Ascending aorta (tissue), 2 donors: ENCODE measurements at regions not wholly inside any gene's neighbourhood (a gene's known extent, or its start where the extent isn't known, plus 50 kb on each side); places are given as distances from the start of the nearest gene placed in this dataset.
"Not testable (repeated sequence)": the region's sequence is repeated elsewhere in the genome, so short reads cannot be mapped to it uniquely, and the experiment has no call there.

Source experiments
- DNase-seq, 2 donors: peaks; one replicate each; pipeline ENCODE4 v3.0.0-alpha.2; 2019; ENCODE audit warnings: low spot score in 2 of 2
- H3K27ac ChIP-seq, 2 donors: fragments of 200-600 bp; sonication (generic); one replicate each; pipeline ENCODE4 v1.5.1; 2016 to 2017; ENCODE audit warnings: mild to moderate bottlenecking in 1 of 2
- H3K27me3 ChIP-seq: fragments of 200-600 bp; sonication (generic); one replicate; pipeline ENCODE4 v1.5.1; 2017
- H3K36me3 ChIP-seq, 2 donors: fragments of 200-600 bp; sonication (generic); one replicate each; pipeline ENCODE4 v1.5.1; 2016
- H3K4me1 ChIP-seq, 2 donors: fragments of 200-600 bp; sonication (generic); one replicate each; pipeline ENCODE4 v1.5.1; 2016 to 2017; ENCODE audit warnings: mild to moderate bottlenecking in 1 of 2
- H3K4me3 ChIP-seq, 2 donors: fragments of 200-600 bp; sonication (generic); one replicate each; pipeline ENCODE4 v1.5.1; 2016 to 2017; ENCODE audit warnings: mild to moderate bottlenecking in 1 of 2
- H3K9me3 ChIP-seq, 2 donors: fragments of 200-600 bp; sonication (generic); one replicate each; pipeline ENCODE4 v1.5.1; 2016
- CTCF ChIP-seq, 3 experiments: fragments of 200-600 bp in 2 of 3; fragments of 450-650 bp in 1 of 3; sonication (generic) in 2 of 3; IDR thresholded peaks; one replicate each; pipeline ENCODE4 v1.5.1; 2016 to 2019; ENCODE audit warnings: antibody characterized with exemption in 3 of 3, mild to moderate bottlenecking in 1 of 3, moderate library complexity in 1 of 3
- intact Hi-C: fragments of 100-400 bp; cut with DNase I; formaldehyde crosslinking; loops from one replicate; pipeline ENCODE4 v1.15.1; 2023

GRCh38 chr4:57734104-57734670 lies 624.0 kb upstream of the IGFBP7 start:
- no peaks in the 10 kb centered on the region for H3K4me1 ChIP-seq
- no peaks in the 10 kb centered on the region for H3K9me3 ChIP-seq
- H3K27ac ChIP-seq = no peak overlapping the region
- H3K27me3 ChIP-seq = no peaks in the 10 kb centered on the region
- DNase-seq = no peak
- intact Hi-C loops = no loop called here
- H3K4me3 ChIP-seq = no peak overlapping the region
- H3K36me3 ChIP-seq = no peaks in the 10 kb centered on the region
- TF ChIP-seq CTCF (IDR thresholded peaks at IDR 0.05) = no peak

GRCh38 chr4:57729775-57730570 lies 619.8 kb upstream of the IGFBP7 start:
- H3K36me3 ChIP-seq, intact Hi-C loops, H3K4me3 ChIP-seq, H3K27me3 ChIP-seq, DNase-seq, H3K27ac ChIP-seq, H3K4me1 ChIP-seq, H3K9me3 ChIP-seq: not testable (repeated sequence)

GRCh38 chr4:57726154-57726553 lies 616.0 kb upstream of the IGFBP7 start:
- Histone ChIP-seq H3K4me1 (no peaks in the 10 kb centered on the region), H3K36me3 (no peaks in the 10 kb centered on the region), H3K27me3 (no peaks in the 10 kb centered on the region), H3K4me3 (no peak overlapping the region), H3K27ac (no peak overlapping the region), H3K9me3 (no peaks in the 10 kb centered on the region)
- no peak for DNase-seq
- TF ChIP-seq CTCF (IDR thresholded peaks at IDR 0.05) = no peak
- intact Hi-C loops = no loop called here

- H3K36me3 ChIP-seq = no peaks in the 10 kb centered on the region
- DNase-seq = no peak
- no peaks in the 10 kb centered on the region for H3K9me3 ChIP-seq
- no peaks in the 10 kb centered on the region for H3K4me1 ChIP-seq
- H3K4me3 ChIP-seq = no peak overlapping the region
- no peaks in the 10 kb centered on the region for H3K27me3 ChIP-seq
- no peak for TF ChIP-seq CTCF (IDR thresholded peaks at IDR 0.05)
- H3K27ac ChIP-seq = no peak overlapping the region
- intact Hi-C loops = no loop called here
Measured at GRCh38 chr4:57719456-57719855, 609.3 kb upstream of the IGFBP7 start.

GRCh38 chr4:57714313-57714712 lies 604.1 kb upstream of the IGFBP7 start:
- intact Hi-C loops = not testable (repeated sequence)

GRCh38 chr4:57710053-57710452 lies 599.9 kb upstream of the IGFBP7 start:
- intact Hi-C loops = no loop called here
- H3K27ac ChIP-seq = no peak overlapping the region
- TF ChIP-seq CTCF (IDR thresholded peaks at IDR 0.05) = no peak

More at GRCh38 chr4:57714313-57714712, 604.1 kb upstream of the IGFBP7 start:
- H3K27me3 ChIP-seq, H3K27ac ChIP-seq, DNase-seq, H3K4me3 ChIP-seq, H3K9me3 ChIP-seq, H3K4me1 ChIP-seq, H3K36me3 ChIP-seq: not testable (repeated sequence)

More at GRCh38 chr4:57710053-57710452, 599.9 kb upstream of the IGFBP7 start:
- no peaks in the 10 kb centered on the region for H3K36me3 ChIP-seq
- no peak overlapping the region for H3K4me3 ChIP-seq
- H3K4me1 ChIP-seq = no peaks in the 10 kb centered on the region
- no peaks in the 10 kb centered on the region for H3K27me3 ChIP-seq
- DNase-seq = no peak
- H3K9me3 ChIP-seq = no peaks in the 10 kb centered on the region
